GM12872 (cell line): ENCODE measurements at regions not wholly inside any gene's neighbourhood (a gene's known extent, or its start where the extent isn't known, plus 50 kb on each side); places are given as distances from the start of the nearest gene placed in this dataset.

Source experiments
- TF ChIP-seq, protein P1 (sequence below): IDR thresholded peaks from 3 replicates; pipeline ENCODE4 v1.5.1; 2011; ENCODE audit warnings: low read depth, mild to moderate bottlenecking, low read length, moderate library complexity; ENCODE audit not compliant: insufficient read depth

DNA sequence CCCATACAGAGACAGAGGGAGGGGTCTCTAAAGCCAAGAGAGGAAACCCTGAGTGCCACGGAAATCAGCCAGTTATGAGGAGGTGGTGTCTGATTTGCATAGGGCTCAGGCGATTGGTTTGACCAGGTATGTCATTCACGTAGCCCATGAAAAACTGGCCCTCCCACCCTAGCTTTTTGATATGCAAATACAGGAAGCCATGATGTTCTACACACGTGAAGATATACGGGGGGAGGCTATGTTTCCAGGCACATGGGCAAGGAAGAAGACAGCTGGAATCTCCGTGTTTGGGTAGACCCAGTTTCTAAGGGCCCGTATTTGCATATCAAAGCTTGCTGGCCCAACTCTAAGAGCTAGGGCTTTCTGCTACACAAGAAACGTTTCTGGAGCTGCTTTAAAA is 717.8 kb upstream of the SEL1L start:
- TF ChIP-seq, protein P1, sequence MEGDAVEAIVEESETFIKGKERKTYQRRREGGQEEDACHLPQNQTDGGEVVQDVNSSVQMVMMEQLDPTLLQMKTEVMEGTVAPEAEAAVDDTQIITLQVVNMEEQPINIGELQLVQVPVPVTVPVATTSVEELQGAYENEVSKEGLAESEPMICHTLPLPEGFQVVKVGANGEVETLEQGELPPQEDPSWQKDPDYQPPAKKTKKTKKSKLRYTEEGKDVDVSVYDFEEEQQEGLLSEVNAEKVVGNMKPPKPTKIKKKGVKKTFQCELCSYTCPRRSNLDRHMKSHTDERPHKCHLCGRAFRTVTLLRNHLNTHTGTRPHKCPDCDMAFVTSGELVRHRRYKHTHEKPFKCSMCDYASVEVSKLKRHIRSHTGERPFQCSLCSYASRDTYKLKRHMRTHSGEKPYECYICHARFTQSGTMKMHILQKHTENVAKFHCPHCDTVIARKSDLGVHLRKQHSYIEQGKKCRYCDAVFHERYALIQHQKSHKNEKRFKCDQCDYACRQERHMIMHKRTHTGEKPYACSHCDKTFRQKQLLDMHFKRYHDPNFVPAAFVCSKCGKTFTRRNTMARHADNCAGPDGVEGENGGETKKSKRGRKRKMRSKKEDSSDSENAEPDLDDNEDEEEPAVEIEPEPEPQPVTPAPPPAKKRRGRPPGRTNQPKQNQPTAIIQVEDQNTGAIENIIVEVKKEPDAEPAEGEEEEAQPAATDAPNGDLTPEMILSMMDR: no peak

DNA sequence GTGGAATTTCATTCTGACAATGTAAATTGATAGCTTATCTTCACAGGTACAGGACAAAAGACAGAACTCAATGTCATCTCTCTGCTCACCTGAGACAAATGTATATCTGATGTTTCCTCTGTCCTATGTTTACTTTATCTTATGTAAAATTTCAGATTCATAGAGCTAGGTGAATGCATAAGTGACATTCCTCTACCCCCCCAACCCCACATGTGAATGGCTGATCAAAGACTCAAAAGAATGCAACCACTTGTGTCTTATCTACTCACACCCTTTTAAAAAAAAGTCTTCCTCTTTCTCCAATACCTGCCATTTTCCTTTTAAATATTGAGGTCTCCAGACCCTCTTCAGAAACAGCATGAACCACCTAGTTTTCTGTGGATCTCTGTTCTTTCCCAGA is 736.6 kb upstream of the SEL1L start:
- TF ChIP-seq, protein P1: no peak

DNA sequence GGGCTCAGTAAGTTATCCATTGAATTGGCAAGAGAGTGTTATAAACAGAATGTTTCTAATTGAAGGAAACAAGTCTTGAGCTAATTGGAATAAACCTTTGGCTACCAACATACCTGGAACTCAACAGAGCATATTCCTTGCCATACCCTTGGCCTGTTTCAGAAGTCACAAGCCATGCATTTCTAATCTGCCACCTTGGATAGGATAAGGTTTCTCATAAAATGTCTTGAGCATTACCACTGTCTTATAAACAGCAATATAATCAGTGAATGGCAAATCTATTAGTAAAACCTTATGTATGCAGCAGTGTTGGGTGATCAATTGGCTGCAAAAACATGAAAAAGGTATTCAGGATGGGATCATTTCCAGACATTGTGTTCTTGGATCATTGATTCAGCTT is 765.2 kb upstream of the SEL1L start:
- TF ChIP-seq, protein P1: no peak

DNA sequence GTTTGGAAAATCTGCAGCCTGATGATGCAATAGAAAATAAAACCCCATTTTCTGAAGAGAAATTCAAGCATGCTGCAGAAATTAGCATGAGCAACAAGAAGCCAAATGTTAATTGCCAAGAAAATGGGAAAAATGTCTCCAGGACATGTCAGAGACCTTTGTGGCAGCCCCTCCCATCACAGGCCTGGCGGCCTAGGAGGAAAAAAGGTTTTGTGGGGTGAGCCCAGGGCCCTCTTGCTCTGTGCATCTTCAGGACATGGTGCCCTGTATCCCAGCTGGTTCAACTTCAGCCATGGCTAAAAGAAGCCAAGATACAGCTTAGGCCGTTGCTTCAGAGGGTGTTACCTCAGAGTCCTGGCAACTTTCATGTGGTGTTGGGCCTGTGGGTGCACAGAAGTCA is 775.5 kb upstream of the SEL1L start:
- TF ChIP-seq, protein P1: no peak

DNA sequence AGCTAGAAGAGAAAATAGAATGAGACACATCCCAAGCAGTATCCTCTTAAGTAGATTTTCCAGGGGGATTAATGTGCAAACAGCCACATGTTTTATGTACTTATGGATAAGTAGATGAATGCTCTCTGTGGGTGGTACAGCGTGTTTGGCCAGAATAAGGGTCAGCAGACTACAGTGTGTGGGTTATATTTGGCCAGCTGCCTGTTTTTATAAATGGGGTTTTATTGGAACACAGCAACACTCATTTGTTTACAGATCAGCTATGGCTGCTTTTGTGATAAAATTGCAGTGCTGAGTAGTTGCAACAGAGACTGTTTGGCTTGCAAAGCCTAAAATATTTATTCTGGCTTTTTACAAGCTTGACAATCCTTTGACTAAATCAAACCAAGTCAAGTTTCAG is 780.2 kb upstream of the SEL1L start:
- TF ChIP-seq, protein P1: no peak

DNA sequence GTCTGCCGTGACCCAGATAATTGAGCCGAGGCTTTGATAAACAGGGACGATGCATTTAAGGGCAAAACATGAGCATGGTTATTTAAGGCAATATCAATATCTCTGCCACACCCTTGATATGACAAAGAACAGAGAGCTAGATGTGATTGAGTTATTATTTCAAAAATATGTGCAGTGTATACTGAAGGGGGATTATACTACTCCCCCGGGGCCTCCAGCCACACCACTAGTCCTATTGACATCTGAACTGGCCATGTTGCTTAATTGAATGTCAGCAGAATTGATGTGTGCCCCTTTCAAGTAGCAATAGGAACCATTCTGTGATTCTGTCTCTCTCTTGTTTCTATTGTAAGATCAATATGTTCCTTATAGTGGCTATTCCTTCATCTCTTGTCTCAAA is 794.8 kb upstream of the SEL1L start:
- TF ChIP-seq, protein P1: no peak

DNA sequence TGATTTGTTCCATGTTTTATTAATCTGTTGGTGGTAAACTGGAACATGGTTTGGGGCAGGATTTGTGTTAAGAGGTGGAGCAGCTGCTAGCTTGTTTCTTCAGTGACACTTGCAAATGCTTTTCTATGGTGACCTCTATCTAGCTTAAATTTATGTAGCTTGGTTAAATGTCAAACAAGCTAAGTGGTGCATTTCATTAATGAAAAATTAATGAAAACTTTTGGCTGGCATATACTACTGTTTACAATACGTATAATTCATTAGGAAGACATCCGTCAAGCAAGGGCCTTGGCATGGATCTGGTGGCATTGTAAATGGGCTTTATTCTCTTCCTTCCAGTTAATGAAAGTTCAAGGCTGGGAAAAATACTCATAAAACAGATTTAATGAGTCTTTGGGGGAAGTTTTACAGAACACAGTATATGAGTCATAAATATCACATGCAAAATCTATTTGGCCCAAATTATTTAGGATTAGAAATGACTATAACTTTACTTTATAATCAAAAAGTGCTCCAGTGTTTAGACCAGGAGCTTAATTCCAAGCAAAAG is 807.7 kb upstream of the SEL1L start:
- TF ChIP-seq, protein P1: no peak

DNA sequence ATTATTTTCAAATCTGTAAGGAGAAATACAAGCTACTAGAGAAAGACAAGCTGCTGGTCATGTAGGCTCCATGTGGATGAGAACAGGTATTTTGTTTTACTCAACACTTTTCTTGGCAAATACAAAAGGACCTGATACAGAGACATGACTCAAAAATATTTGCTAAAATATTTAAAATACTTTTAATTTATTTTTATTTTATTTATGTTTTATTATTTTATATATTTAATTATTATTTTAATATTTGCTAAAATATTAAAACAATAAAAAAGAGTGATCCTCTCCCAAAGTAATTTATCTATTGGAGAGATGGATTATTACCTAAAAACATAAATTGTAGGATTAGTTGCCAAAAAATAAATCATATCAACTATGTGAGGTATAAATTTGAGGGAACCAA is 808.9 kb upstream of the SEL1L start:
- TF ChIP-seq, protein P1: no peak
